ENCODE measurements at regions not wholly inside any gene's neighbourhood (a gene's known extent, or its start where the extent isn't known, plus 50 kb on each side); places are given as distances from the start of the nearest gene placed in this dataset.

- no peak for DNase-seq (ENCODE audit: low spot score)
These were observed 287.8 kb upstream of the N4BP1 start for GRCh38 chr16:48897698-48898205.

GRCh38 chr16:48895142-48895541 lies 285.2 kb upstream of the N4BP1 start:
- no peak for DNase-seq (ENCODE audit: low spot score)

- DNase-seq (ENCODE audit: low spot score), result no peak
These were observed 282.9 kb upstream of the N4BP1 start for GRCh38 chr16:48892893-48893292.

GRCh38 chr16:48887646-48888210 lies 277.7 kb upstream of the N4BP1 start:
- no peak for DNase-seq (ENCODE audit: low spot score)

GRCh38 chr16:48885471-48885870 lies 275.5 kb upstream of the N4BP1 start:
- no peak for DNase-seq (ENCODE audit: low spot score)

GRCh38 chr16:48881272-48881671 lies 271.3 kb upstream of the N4BP1 start:
- DNase-seq (ENCODE audit: low spot score), result no peak

- no peak for DNase-seq (ENCODE audit: low spot score)
These were observed 269.5 kb upstream of the N4BP1 start for GRCh38 chr16:48879223-48880122.

GRCh38 chr16:48877946-48878345 lies 268.0 kb upstream of the N4BP1 start:
- DNase-seq (ENCODE audit: low spot score), result no peak

- no peak for DNase-seq (ENCODE audit: low spot score)
These were observed 260.2 kb upstream of the N4BP1 start for GRCh38 chr16:48870141-48870540.

GRCh38 chr16:48865520-48865919 lies 255.5 kb upstream of the N4BP1 start:
- no peak for DNase-seq (ENCODE audit: low spot score)

- no peak for DNase-seq (ENCODE audit: low spot score)
These were observed 254.1 kb upstream of the N4BP1 start for GRCh38 chr16:48864055-48864454.

- DNase-seq (ENCODE audit: low spot score), result no peak
These were observed 252.1 kb upstream of the N4BP1 start for GRCh38 chr16:48862087-48862532.

GRCh38 chr16:48860341-48860740 lies 250.4 kb upstream of the N4BP1 start:
- no peak for DNase-seq (ENCODE audit: low spot score)

- no peak for DNase-seq (ENCODE audit: low spot score)
These were observed 243.0 kb upstream of the N4BP1 start for GRCh38 chr16:48852951-48853350.

GRCh38 chr16:48852458-48852857 lies 242.5 kb upstream of the N4BP1 start:
- DNase-seq (ENCODE audit: low spot score), result no peak

GRCh38 chr16:48850097-48850770 lies 240.3 kb upstream of the N4BP1 start:
- no peak for DNase-seq (ENCODE audit: low spot score)

GRCh38 chr16:48846277-48846676 lies 236.3 kb upstream of the N4BP1 start:
- no peak for DNase-seq (ENCODE audit: low spot score)

GRCh38 chr16:48845261-48845660 lies 235.3 kb upstream of the N4BP1 start:
- DNase-seq (ENCODE audit: low spot score), result no peak

GRCh38 chr16:48838349-48838748 lies 228.4 kb upstream of the N4BP1 start:
- DNase-seq (ENCODE audit: low spot score), result no peak

- DNase-seq (ENCODE audit: low spot score), result no peak
These were observed 226.7 kb upstream of the N4BP1 start for GRCh38 chr16:48836636-48837035.

GRCh38 chr16:48836067-48836466 lies 226.1 kb upstream of the N4BP1 start:
- DNase-seq (ENCODE audit: low spot score), result no peak

- DNase-seq (ENCODE audit: low spot score), result no peak
These were observed 224.6 kb upstream of the N4BP1 start for GRCh38 chr16:48834576-48834975.

GRCh38 chr16:48833461-48833860 lies 223.5 kb upstream of the N4BP1 start:
- DNase-seq (ENCODE audit: low spot score), result no peak

Measured in mucosa of gallbladder (tissue), 1 donor.